ENCODE measurements at regions not wholly inside any gene's neighbourhood (a gene's known extent, or its start where the extent isn't known, plus 50 kb on each side); places are given as distances from the start of the nearest gene placed in this dataset.

GRCh38 chr1:175814885-175815284 is 71.5 kb upstream of the TNR start:
- ChIA-PET POLR2A (no interaction called here), CTCF (no interaction called here)
- H3K27ac Mint-ChIP-seq = no peak overlapping the region
- no peaks in the 10 kb centered on the region for H3K36me3 Mint-ChIP-seq (ENCODE audit: low read depth)
- DNase-seq = no peak
- H3K27me3 Mint-ChIP-seq (ENCODE audit: low read depth) = peaks cover 5% of the 10 kb centered on the region
- H3K9me3 Mint-ChIP-seq (ENCODE audit: insufficient read depth) = no peaks in the 10 kb centered on the region
- H3K4me1 Mint-ChIP-seq (ENCODE audit: low read depth) = no peaks in the 10 kb centered on the region
- ATAC-seq = no peak
- no peak overlapping the region for H3K4me3 Mint-ChIP-seq

GRCh38 chr1:175812936-175813335 is 69.5 kb upstream of the TNR start:
- POLR2A ChIA-PET = no interaction called here
- no peak for ATAC-seq
- no peaks in the 10 kb centered on the region for H3K36me3 Mint-ChIP-seq (ENCODE audit: low read depth)
- no peak for DNase-seq
- H3K4me1 Mint-ChIP-seq (ENCODE audit: low read depth) = no peaks in the 10 kb centered on the region
- H3K9me3 Mint-ChIP-seq (ENCODE audit: insufficient read depth) = no peaks in the 10 kb centered on the region
- no peak overlapping the region for H3K27ac Mint-ChIP-seq
- H3K4me3 Mint-ChIP-seq = no peak overlapping the region
- peaks cover 5% of the 10 kb centered on the region for H3K27me3 Mint-ChIP-seq (ENCODE audit: low read depth)
- CTCF ChIA-PET = no interaction called here

DNA sequence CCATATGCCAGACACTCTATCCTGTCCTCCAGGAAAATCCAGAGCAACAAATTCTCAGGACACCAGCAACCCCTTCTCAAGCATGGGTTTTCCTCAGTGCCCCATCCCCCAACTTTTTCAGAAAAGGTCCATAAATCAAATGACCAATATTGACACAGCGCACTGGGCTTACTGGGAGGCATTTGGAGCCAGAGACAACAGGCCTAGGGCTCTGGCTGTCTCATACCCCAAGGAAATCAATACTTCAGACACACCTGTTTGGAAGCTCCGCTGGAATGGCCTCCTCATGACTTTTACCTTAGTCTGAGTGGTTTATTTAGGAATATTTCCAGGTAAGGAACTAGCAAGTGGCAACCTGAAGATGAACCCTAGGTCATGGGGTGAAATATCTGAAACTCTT is 66.9 kb upstream of the TNR start:
- DNase-seq (no peak), ATAC-seq (no peak)
- H3K9me3 Mint-ChIP-seq (ENCODE audit: insufficient read depth) = no peaks in the 10 kb centered on the region
- H3K4me3 Mint-ChIP-seq = no peak overlapping the region
- no peaks in the 10 kb centered on the region for H3K36me3 Mint-ChIP-seq (ENCODE audit: low read depth)
- ChIA-PET CTCF (no interaction called here), POLR2A (no interaction called here)
- H3K4me1 Mint-ChIP-seq (ENCODE audit: low read depth) = no peaks in the 10 kb centered on the region
- H3K27ac Mint-ChIP-seq = no peak overlapping the region
- H3K27me3 Mint-ChIP-seq (ENCODE audit: low read depth) = peaks cover 5% of the 10 kb centered on the region

GRCh38 chr1:175808999-175809398 is 65.6 kb upstream of the TNR start:
- no peak for ATAC-seq
- Mint-ChIP-seq H3K27ac (no peak overlapping the region), H3K4me3 (no peak overlapping the region), H3K4me1 (ENCODE audit: low read depth) (no peaks in the 10 kb centered on the region), H3K27me3 (ENCODE audit: low read depth) (peaks cover 5% of the 10 kb centered on the region), H3K36me3 (ENCODE audit: low read depth) (no peaks in the 10 kb centered on the region), H3K9me3 (ENCODE audit: insufficient read depth) (no peaks in the 10 kb centered on the region)
- ChIA-PET CTCF (no interaction called here), POLR2A (no interaction called here)
- DNase-seq = no peak

DNA sequence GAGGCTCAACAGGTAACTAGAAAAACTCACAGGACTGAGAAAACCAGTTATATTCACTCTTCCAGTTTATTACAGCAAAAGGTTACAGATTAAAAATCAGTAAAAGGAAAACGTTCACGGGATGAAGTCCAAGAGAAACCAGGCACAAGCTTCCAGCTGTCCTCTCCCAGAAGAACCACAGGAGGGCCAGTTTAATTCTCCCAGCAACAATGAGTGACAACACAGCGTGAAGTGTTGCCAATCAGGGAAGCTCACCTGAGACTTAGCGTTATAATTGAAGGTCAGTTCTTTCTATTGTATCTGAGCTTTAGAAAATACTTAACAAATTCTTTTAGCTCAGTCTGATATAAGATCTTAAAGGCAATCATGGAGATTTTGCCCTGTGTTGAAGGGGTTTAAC is 65.2 kb upstream of the TNR start:
- DNase-seq = no peak
- H3K27ac Mint-ChIP-seq = no peak overlapping the region
- no peaks in the 10 kb centered on the region for H3K36me3 Mint-ChIP-seq (ENCODE audit: low read depth)
- POLR2A ChIA-PET = no interaction called here
- CTCF ChIA-PET = no interaction called here
- no peak overlapping the region for H3K4me3 Mint-ChIP-seq
- no peaks in the 10 kb centered on the region for H3K9me3 Mint-ChIP-seq (ENCODE audit: insufficient read depth)
- H3K27me3 Mint-ChIP-seq (ENCODE audit: low read depth) = peaks cover 5% of the 10 kb centered on the region
- no peak for ATAC-seq
- H3K4me1 Mint-ChIP-seq (ENCODE audit: low read depth) = no peaks in the 10 kb centered on the region

DNA sequence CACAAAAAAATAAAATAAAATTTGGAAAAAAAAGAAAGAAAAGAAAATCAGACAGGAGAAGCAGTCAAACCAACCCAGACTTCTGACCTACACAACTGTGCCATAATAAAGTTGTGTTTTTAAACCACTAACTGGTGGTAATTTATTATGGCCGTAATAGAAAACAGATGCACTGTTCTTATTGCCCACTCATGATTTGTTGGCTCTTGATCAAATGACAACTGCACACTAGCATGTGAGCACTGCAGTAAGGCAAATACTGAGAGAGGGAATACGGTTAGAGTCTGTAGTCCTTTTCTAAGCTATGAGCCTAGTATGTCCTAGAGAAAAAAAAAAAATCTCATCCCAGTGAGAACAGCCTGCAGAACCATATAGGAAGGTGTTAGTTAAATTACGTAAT is 61.2 kb upstream of the TNR start:
- DNase-seq (no peak), ATAC-seq (no peak)
- H3K36me3 Mint-ChIP-seq (ENCODE audit: low read depth) = no peaks in the 10 kb centered on the region
- H3K9me3 Mint-ChIP-seq (ENCODE audit: insufficient read depth) = no peaks in the 10 kb centered on the region
- no peak overlapping the region for H3K27ac Mint-ChIP-seq
- peaks cover 3% of the 10 kb centered on the region for H3K27me3 Mint-ChIP-seq (ENCODE audit: low read depth)
- no peaks in the 10 kb centered on the region for H3K4me1 Mint-ChIP-seq (ENCODE audit: low read depth)
- ChIA-PET CTCF (no interaction called here), POLR2A (no interaction called here)
- no peak overlapping the region for H3K4me3 Mint-ChIP-seq

DNA sequence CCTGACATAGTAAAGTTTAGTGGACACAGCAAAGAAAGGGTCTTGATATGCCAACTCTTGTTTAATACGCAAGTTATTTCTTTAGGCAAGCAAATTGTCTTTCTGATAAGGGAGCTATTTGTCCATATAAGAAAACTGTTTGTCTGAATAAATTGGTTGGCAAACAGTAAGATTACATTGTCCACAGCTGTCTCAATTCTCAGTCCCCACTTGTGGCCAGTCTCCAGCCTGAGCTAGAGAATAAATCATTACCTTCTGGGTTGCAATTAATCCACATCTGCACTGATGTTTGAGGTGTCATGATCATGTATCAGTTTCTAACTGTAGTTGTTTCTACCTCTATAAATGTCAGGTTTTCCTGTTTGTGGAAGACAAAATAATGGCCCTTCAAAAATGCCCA is 60.0 kb upstream of the TNR start:
- POLR2A ChIA-PET = no interaction called here
- no peaks in the 10 kb centered on the region for H3K9me3 Mint-ChIP-seq (ENCODE audit: insufficient read depth)

DNA sequence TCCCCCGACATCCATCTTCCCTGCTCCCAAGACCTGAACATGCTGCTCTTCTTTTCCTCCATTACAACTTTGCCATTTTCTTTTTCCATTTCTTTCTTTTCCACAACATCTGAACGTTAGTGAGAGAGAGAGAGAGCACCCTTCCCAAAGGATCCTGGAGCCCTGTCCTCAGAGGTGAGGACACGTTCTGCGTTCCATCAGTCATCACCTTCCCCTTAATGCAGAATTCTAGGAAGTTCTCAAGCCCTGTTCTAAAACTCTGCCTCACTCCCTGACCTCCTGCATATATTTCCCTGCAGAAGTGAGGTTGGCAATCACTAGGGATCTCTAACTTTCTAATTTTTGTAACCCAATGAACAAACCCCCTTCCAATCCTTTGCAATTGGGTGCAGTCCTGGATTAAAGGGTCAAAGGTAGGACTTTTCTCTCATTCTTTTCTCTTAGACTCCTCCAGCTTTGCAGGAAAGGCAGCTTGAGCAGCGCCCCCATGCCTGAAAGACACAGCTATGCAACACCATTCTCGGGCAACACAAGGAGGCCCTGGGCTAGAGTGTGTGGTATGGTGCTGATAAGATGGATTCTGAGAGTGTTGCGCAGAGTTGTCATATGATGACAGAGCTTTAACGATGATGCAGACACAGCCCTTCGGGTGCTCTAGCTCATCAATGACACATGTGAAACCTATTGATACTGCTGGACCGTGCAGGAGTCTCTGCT is 59.2 kb upstream of the TNR start:
- ATAC-seq = no peak
- Mint-ChIP-seq H3K4me1 (ENCODE audit: low read depth) (no peaks in the 10 kb centered on the region), H3K9me3 (ENCODE audit: insufficient read depth) (no peaks in the 10 kb centered on the region), H3K27me3 (ENCODE audit: low read depth) (peaks cover 3% of the 10 kb centered on the region), H3K4me3 (no peak overlapping the region), H3K36me3 (ENCODE audit: low read depth) (no peaks in the 10 kb centered on the region), H3K27ac (no peak overlapping the region)
- ChIA-PET POLR2A (no interaction called here), CTCF (no interaction called here)
- DNase-seq = no peak

More for the DNA sequence above, 60.0 kb upstream of the TNR start:
- no peak overlapping the region for H3K27ac Mint-ChIP-seq
- no peak for DNase-seq
- peaks cover 3% of the 10 kb centered on the region for H3K27me3 Mint-ChIP-seq (ENCODE audit: low read depth)
- H3K36me3 Mint-ChIP-seq (ENCODE audit: low read depth) = no peaks in the 10 kb centered on the region
- no peak overlapping the region for H3K4me3 Mint-ChIP-seq
- H3K4me1 Mint-ChIP-seq (ENCODE audit: low read depth) = no peaks in the 10 kb centered on the region
- CTCF ChIA-PET = no interaction called here
- no peak for ATAC-seq

DNA sequence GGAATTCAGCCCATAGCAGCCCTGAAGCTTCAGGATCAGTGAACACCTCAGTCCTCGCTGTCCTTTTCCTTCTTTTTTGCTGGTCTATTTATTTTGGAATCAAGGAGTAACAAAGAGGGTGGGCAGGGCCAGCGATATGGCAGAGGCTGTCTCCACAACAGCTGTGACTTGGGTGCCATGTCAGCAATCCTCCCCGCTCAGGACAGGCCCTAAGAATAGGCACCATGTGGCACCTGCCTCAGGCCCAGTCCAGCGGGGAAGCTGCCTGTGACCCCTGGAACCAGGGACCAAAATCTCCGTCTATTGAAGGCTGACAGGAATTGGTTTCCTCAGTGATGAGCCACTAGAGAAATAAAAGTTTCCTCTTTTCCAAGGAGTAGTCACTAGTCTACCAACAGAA is 58.6 kb upstream of the TNR start:
- no peak for DNase-seq
- Mint-ChIP-seq H3K4me3 (no peak overlapping the region), H3K27me3 (ENCODE audit: low read depth) (peaks cover 5% of the 10 kb centered on the region), H3K27ac (no peak overlapping the region), H3K36me3 (ENCODE audit: low read depth) (no peaks in the 10 kb centered on the region), H3K4me1 (ENCODE audit: low read depth) (no peaks in the 10 kb centered on the region), H3K9me3 (ENCODE audit: insufficient read depth) (no peaks in the 10 kb centered on the region)
- ChIA-PET CTCF (no interaction called here), POLR2A (no interaction called here)
- no peak for ATAC-seq

DNA sequence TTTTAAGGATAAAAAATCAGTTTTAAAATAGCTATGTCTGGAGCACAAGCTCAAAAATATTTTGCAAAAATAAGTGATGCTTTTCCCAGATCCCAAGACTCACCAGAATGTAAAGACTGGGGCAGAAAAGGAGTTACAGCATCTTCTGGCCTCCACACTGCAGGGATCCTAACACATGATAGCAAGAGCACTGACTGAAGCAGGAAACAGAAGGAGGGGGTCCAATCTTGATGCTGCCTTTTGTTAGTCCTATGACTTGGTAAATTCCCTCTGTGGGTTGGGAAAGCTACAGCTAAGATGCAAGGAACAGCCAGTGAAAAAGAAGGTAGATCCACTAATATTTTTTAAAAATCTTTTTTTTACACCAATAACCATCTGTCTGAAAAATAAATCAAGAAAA is 54.2 kb upstream of the TNR start:
- no peaks in the 10 kb centered on the region for H3K4me1 Mint-ChIP-seq (ENCODE audit: low read depth)
- CTCF ChIA-PET = no interaction called here
- POLR2A ChIA-PET = no interaction called here

GRCh38 chr1:175794586-175794985 is 51.2 kb upstream of the TNR start:
- ChIA-PET POLR2A (no interaction called here), CTCF (no interaction called here)
- H3K27me3 Mint-ChIP-seq (ENCODE audit: low read depth) = peaks cover 6% of the 10 kb centered on the region
- no peaks in the 10 kb centered on the region for H3K4me1 Mint-ChIP-seq (ENCODE audit: low read depth)
- H3K9me3 Mint-ChIP-seq (ENCODE audit: insufficient read depth) = no peaks in the 10 kb centered on the region
- no peak overlapping the region for H3K4me3 Mint-ChIP-seq
- no peak overlapping the region for H3K27ac Mint-ChIP-seq
- no peak for ATAC-seq
- no peaks in the 10 kb centered on the region for H3K36me3 Mint-ChIP-seq (ENCODE audit: low read depth)
- no peak for DNase-seq

More for the DNA sequence above, 54.2 kb upstream of the TNR start:
- no peak overlapping the region for H3K27ac Mint-ChIP-seq
- no peaks in the 10 kb centered on the region for H3K36me3 Mint-ChIP-seq (ENCODE audit: low read depth)
- ATAC-seq (no peak), DNase-seq (no peak)
- no peaks in the 10 kb centered on the region for H3K9me3 Mint-ChIP-seq (ENCODE audit: insufficient read depth)
- H3K27me3 Mint-ChIP-seq (ENCODE audit: low read depth) = peaks cover 6% of the 10 kb centered on the region
- H3K4me3 Mint-ChIP-seq = no peak overlapping the region

DNA sequence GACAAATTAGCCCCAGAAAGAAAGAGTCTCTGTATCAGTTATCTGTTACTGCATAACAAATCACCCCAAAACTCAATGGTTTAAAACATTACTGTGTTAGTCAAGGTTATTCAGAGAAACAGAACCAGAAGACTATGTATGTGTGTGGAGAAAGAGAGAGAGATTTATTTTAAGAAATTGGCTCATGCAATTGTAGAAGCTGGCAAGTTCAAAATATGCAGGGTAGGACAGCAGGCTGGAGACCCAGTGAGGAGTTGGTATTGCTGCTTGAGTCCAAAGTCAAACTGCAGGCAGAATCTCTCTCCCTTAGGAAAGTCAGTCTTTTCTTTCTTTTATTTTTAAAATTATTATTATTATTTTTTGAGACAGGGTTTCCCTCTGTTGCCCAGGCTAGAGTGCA is 50.2 kb upstream of the TNR start:
- Mint-ChIP-seq H3K4me1 (ENCODE audit: low read depth) (no peaks in the 10 kb centered on the region), H3K27ac (no peak overlapping the region), H3K27me3 (ENCODE audit: low read depth) (peaks cover 8% of the 10 kb centered on the region), H3K9me3 (ENCODE audit: insufficient read depth) (no peaks in the 10 kb centered on the region), H3K36me3 (ENCODE audit: low read depth) (no peaks in the 10 kb centered on the region), H3K4me3 (no peak overlapping the region)
- no peak for ATAC-seq
- POLR2A ChIA-PET = no interaction called here
- no peak for DNase-seq
- CTCF ChIA-PET = no interaction called here

Data from activated CD8-positive, alpha-beta T cell treated with anti-CD3 and anti-CD28 coated beads, Interleukin-2, amount 10 ng/mL, durations not matched to agents 7 days and 5 days (primary cell).